ENCODE measurements at regions not wholly inside any gene's neighbourhood (a gene's known extent, or its start where the extent isn't known, plus 50 kb on each side); places are given as distances from the start of the nearest gene placed in this dataset.
A peak's percentile ranks its signal among the peaks of the same experiment; 100 is the strongest.

GRCh38 chr2:16126517-16127275, 186.3 kb downstream of the MYCN start:
- Histone ChIP-seq H3K4ac (ENCODE audit: low read depth, low read length) (no peak overlapping the region), H3K79me2 (ENCODE audit: insufficient read depth, low read length) (no peaks in the 10 kb centered on the region), H3K4me2 (ENCODE audit: insufficient read depth, insufficient read length, low read length) (no peak overlapping the region), H4K5ac (ENCODE audit: insufficient read length, low read depth, low read length) (no peak overlapping the region), H4K91ac (ENCODE audit: insufficient read length, low read depth, low read length) (no peak overlapping the region), H3K23ac (ENCODE audit: insufficient read length, low read depth, low read length) (no peak overlapping the region), H4K20me1 (ENCODE audit: control insufficient read depth, insufficient read depth, insufficient read length) (no peaks in the 10 kb centered on the region), H2AFZ (ENCODE audit: low read length) (no peak overlapping the region), H3K9ac (ENCODE audit: extremely low read depth, insufficient read length, low read length) (no peak overlapping the region), H4K8ac (replicated peaks; ENCODE audit: insufficient read length, low read depth, low read length) (no peak overlapping the region), H2BK20ac (ENCODE audit: low read depth, low read length, poor library complexity, severe bottlenecking) (no peak overlapping the region), H3K4me1 (ENCODE audit: insufficient read depth, low read length) (no peaks in the 10 kb centered on the region), H2BK5ac (ENCODE audit: insufficient read length, low read length) (no peak overlapping the region), H3K79me1 (ENCODE audit: insufficient read depth, low read depth, low read length, poor library complexity, severe bottlenecking) (no peaks in the 10 kb centered on the region), H2BK15ac (ENCODE audit: low read depth, low read length) (no peak overlapping the region), H3K9me3 (ENCODE audit: control insufficient read depth, low read depth, low read length) (no peaks in the 10 kb centered on the region), H2BK120ac (ENCODE audit: low read depth, low read length, poor library complexity, severe bottlenecking) (no peak overlapping the region), H3K27ac (ENCODE audit: insufficient read length, low read depth, low read length) (no peak overlapping the region), H3K14ac (ENCODE audit: insufficient read depth, low read length) (no peak overlapping the region), H2AK5ac (ENCODE audit: insufficient read length, low read length) (no peak overlapping the region), H3K56ac (ENCODE audit: insufficient read length, low read depth, low read length) (no peak overlapping the region), H3K27me3 (ENCODE audit: insufficient read depth, low read length) (no peaks in the 10 kb centered on the region), H3K23me2 (ENCODE audit: insufficient read length, low read depth, low read length, poor library complexity, severe bottlenecking) (no peaks in the 10 kb centered on the region), H3K18ac (ENCODE audit: insufficient read length, low read depth, low read length) (no peak overlapping the region), H3T11ph (ENCODE audit: low read length) (no peak overlapping the region), H2BK12ac (ENCODE audit: insufficient read length, low read depth, low read length) (no peak overlapping the region)
- H3K4me1 Mint-ChIP-seq = peaks cover 4 to 13% of the 10 kb centered on the region in 2 experiments; a peak in 2 of 4 replicates
- no CpG with 5 or more reads among the region's 4 CpGs for WGBS (ENCODE audit: extremely low coverage, insufficient read length, low lambda C conversion rate)
- no peak overlapping the region for H3K27ac Mint-ChIP-seq
- no peaks in the 10 kb centered on the region; a peak in 2 of 5 replicates for H3K9me3 Mint-ChIP-seq
- TF ChIP-seq CTCF (conservative IDR thresholded peaks at IDR 0.05) = peak; percentile 34; the same call in 2 of the 3 replicates
- peaks cover 0 to 4% (median 3%) of the 10 kb centered on the region in 3 experiments; a peak in 5 of 7 replicates for H3K36me3 Mint-ChIP-seq (ENCODE audit: insufficient read depth in 1 of 3, low read depth in 3 of 3)
- no peak for DNase-seq
- H3K27me3 Mint-ChIP-seq (ENCODE audit: low read depth) = peaks cover 5% of the 10 kb centered on the region; the same call in 1 of the 2 replicates
- H3K4me3 Mint-ChIP-seq = no peak overlapping the region

All from H9 (cell line).